SK-N-SH treated with all-trans-retinoic acid at 6 μM for 48 hours (cell line): ENCODE measurements at regions not wholly inside any gene's neighbourhood (a gene's known extent, or its start where the extent isn't known, plus 50 kb on each side); places are given as distances from the start of the nearest gene placed in this dataset.

Experiments
- CSDC2 ChIP-seq: fragments of 250-450 bp; sonication (Bioruptor Pico); IDR thresholded peaks from 2 replicates; pipeline ENCODE4 v1.5.0; 2020; ENCODE audit warnings: mild to moderate bottlenecking, moderate library complexity
- ZC3H10 ChIP-seq: fragments of 250-450 bp; sonication (Bioruptor Pico); IDR thresholded peaks from 2 replicates; pipeline ENCODE4 v1.5.1; 2021; ENCODE audit warnings: mild to moderate bottlenecking, moderate library complexity
- TF ChIP-seq, protein P1 (sequence below): fragments of 250-450 bp; sonication (Bioruptor Pico); IDR thresholded peaks from 2 replicates; pipeline ENCODE4 v1.5.1; 2021; ENCODE audit warnings: mild to moderate bottlenecking, moderate library complexity

DNA sequence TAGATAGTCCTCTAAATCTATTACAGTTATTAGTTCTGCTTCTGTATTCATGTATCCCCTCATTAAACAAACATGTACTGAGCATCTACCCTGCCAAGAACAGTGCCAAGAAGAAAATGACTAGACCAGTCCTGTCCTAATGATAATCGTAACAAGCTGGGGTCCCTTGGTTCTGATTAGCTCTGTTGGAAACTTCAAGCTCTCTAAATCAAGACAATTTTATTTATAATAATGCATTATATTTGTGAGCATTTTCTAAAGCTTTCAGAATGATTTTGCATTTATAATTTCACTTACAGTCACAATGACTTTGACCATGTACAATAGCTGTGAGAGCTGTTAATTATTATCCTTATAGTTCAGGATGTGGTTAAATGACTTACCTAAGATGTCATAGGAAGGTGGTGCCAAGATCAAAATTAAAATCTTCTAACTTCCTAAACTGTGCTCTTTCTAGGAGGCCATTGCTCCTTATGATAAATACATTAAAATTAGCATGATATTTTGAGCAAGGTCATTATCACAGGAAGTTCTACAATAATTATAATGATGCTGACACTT lies 336.5 kb upstream of the SLC39A10 start:
- TF ChIP-seq CSDC2 (CRISPR knock-in tag) (no peak), ZC3H10 (no peak)
- TF ChIP-seq, protein P1, sequence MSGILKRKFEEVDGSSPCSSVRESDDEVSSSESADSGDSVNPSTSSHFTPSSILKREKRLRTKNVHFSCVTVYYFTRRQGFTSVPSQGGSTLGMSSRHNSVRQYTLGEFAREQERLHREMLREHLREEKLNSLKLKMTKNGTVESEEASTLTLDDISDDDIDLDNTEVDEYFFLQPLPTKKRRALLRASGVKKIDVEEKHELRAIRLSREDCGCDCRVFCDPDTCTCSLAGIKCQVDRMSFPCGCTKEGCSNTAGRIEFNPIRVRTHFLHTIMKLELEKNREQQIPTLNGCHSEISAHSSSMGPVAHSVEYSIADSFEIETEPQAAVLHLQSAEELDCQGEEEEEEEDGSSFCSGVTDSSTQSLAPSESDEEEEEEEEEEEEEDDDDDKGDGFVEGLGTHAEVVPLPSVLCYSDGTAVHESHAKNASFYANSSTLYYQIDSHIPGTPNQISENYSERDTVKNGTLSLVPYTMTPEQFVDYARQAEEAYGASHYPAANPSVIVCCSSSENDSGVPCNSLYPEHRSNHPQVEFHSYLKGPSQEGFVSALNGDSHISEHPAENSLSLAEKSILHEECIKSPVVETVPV (CRISPR knock-in tag), result no peak
